Large intestine (tissue), 3 donors: ENCODE measurements at regions not wholly inside any gene's neighbourhood (a gene's known extent, or its start where the extent isn't known, plus 50 kb on each side); places are given as distances from the start of the nearest gene placed in this dataset.

Experiments used
- DNase-seq, 2 donors: peaks; one replicate each; pipeline versions ENCODE4 v3.0.0 to v3.0.0-alpha.2; 2013
- H3K27ac ChIP-seq: one replicate; pipeline ENCODE4 v1.5.1; 2013; ENCODE audit warnings: low read length
- H3K27me3 ChIP-seq: 2 replicates; pipeline ENCODE4 v1.6.1; 2013; ENCODE audit warnings: low read length; ENCODE audit not compliant: control insufficient read depth, insufficient read depth
- H3K36me3 ChIP-seq: 2 replicates; pipeline ENCODE4 v1.6.1; 2013; ENCODE audit warnings: low read length; ENCODE audit not compliant: control insufficient read depth, insufficient read depth
- H3K4me1 ChIP-seq: one replicate; pipeline ENCODE4 v1.6.1; 2013; ENCODE audit warnings: low read length; ENCODE audit not compliant: control insufficient read depth, insufficient read depth
- H3K4me3 ChIP-seq: one replicate; pipeline ENCODE4 v1.5.1; 2013; ENCODE audit warnings: low read length
- H3K9me3 ChIP-seq: one replicate; pipeline ENCODE4 v1.6.1; 2013; ENCODE audit warnings: mild to moderate bottlenecking, low read depth, low read length, moderate library complexity; ENCODE audit not compliant: control insufficient read depth
- WGBS: methylation state at CpG from one replicate; pipeline ENCODE4 v1.1.5; 2013; ENCODE audit warnings: low lambda C conversion rate; ENCODE audit not compliant: insufficient coverage; 5-methylcytosine and 5-hydroxymethylcytosine counted together

GRCh38 chr10:113444766-113445365 is 108.0 kb upstream of the HABP2 start:
- DNase-seq: no peak
- no peak overlapping the region for H3K4me3 ChIP-seq
- no peaks in the 10 kb centered on the region for H3K27me3 ChIP-seq
- no peak overlapping the region for H3K27ac ChIP-seq
- no peaks in the 10 kb centered on the region for H3K36me3 ChIP-seq
- H3K9me3 ChIP-seq: no peaks in the 10 kb centered on the region
- WGBS: no CpG with 5 or more reads among the region's 3 CpGs
- H3K4me1 ChIP-seq: peaks cover 5% of the 10 kb centered on the region

DNA sequence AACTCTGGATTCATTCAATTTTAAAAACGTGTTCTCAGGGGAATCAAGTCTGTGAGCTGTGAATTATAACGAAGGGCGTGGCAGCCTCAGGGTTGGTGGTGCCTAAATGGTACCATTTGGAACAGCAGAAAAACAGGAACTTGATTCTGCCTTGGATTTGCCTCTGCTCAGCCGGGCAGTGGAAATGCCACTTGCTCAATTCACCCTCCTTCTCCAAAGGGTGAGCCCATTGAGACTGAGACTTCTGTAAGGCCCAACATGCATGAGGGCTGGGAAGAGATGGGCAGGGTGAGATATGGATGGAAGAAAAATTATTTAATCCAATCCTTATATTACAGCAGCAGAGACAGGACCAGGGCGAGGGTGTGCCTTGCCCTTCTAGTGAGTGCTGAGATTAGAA is 107.1 kb upstream of the HABP2 start:
- Histone ChIP-seq H3K4me1 (peaks cover 9% of the 10 kb centered on the region), H3K27me3 (no peaks in the 10 kb centered on the region), H3K9me3 (no peaks in the 10 kb centered on the region), H3K27ac (no peak overlapping the region), H3K4me3 (no peak overlapping the region), H3K36me3 (no peaks in the 10 kb centered on the region)
- WGBS: 92% methylated on average over 2 of the region's 5 CpGs
- DNase-seq: no peak

- H3K27me3 ChIP-seq: no peaks in the 10 kb centered on the region
Observed at GRCh38 chr10:113446739-113447138, 106.1 kb upstream of the HABP2 start.

GRCh38 chr10:113447278-113447677 is 105.6 kb upstream of the HABP2 start:
- no peak for DNase-seq
- H3K27ac ChIP-seq: no peak overlapping the region
- H3K4me1 ChIP-seq: peaks cover 11% of the 10 kb centered on the region
- WGBS: no CpG with 5 or more reads among the region's 1 CpG
- H3K36me3 ChIP-seq: no peaks in the 10 kb centered on the region
- no peaks in the 10 kb centered on the region for H3K27me3 ChIP-seq
- no peaks in the 10 kb centered on the region for H3K9me3 ChIP-seq
- no peak overlapping the region for H3K4me3 ChIP-seq

More at GRCh38 chr10:113446739-113447138, 106.1 kb upstream of the HABP2 start:
- H3K27ac ChIP-seq: no peak overlapping the region
- H3K36me3 ChIP-seq: no peaks in the 10 kb centered on the region
- no peak for DNase-seq
- no peaks in the 10 kb centered on the region for H3K9me3 ChIP-seq
- no peak overlapping the region for H3K4me3 ChIP-seq
- 22% methylated on average over 1 of the region's 2 CpGs for WGBS
- peaks cover 11% of the 10 kb centered on the region for H3K4me1 ChIP-seq

- Histone ChIP-seq H3K36me3 (no peaks in the 10 kb centered on the region), H3K27ac (no peak overlapping the region), H3K27me3 (no peaks in the 10 kb centered on the region), H3K9me3 (no peaks in the 10 kb centered on the region), H3K4me1 (peaks cover 12% of the 10 kb centered on the region), H3K4me3 (no peak overlapping the region)
- DNase-seq: no peak
- no CpG with 5 or more reads among the region's 5 CpGs for WGBS
Observed at GRCh38 chr10:113449006-113449695, 103.7 kb upstream of the HABP2 start.

DNA sequence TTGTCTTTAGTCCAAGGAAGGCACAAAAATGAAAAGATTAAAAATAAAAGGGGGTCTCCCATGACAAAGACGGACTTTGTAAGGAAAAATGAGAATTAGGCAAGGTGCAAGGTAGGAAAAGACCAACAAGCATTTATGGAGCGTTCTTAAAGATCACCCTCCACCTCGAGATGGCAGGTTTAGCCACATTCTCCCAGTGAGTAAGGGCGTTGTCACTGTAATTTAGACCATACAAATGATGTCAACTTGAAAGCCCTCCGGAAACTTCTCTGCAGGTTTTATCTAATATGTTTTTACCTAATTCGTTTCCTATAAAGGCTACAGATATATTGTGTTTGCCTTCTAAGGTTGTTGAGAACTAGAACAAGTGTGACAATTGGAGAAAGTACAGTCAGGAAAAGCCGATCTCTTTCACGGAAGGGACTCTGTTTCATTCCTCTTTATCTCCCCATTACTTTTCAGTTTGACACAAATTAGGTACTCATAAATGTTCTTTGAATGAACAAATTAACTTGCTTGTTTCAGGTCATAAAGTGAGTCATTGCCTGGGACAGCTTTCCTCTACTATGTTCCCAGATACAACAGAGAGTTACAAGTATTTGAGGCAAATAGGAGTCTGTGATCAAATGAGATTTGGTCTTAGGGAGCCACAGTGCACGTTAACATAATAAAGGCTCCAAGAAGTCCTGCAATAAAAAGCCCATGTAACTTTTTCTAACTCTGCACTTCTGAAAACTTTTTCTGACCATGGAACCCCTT is 102.6 kb upstream of the HABP2 start:
- H3K9me3 ChIP-seq: no peaks in the 10 kb centered on the region
- WGBS: 35% methylated on average over 2 of the region's 9 CpGs
- no peaks in the 10 kb centered on the region for H3K27me3 ChIP-seq
- H3K36me3 ChIP-seq: no peaks in the 10 kb centered on the region
- H3K4me1 ChIP-seq: peaks cover 19% of the 10 kb centered on the region
- no peak overlapping the region for H3K27ac ChIP-seq
- DNase-seq: peak in 1 of 2 donors; percentile 59
- no peak overlapping the region for H3K4me3 ChIP-seq

DNA sequence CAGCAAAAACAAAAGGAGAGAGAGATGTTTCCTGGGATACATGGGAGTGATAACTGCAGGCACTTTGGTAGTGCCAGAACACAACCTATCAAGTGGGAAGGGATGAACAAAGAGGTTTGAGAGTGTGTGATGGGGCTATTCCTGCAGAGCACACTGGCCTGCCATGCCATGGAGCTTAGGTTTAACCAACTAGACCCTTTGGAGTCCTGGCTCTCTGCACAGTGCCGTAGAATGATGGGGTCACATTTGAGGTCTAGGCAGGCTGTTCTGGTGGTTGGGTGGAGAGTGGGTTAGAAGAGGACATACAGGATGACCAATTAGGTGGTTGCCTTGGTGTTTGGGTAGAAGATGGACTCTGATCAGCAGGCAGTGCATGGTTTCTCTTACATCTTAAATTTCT is 101.9 kb upstream of the HABP2 start:
- Histone ChIP-seq H3K9me3 (no peaks in the 10 kb centered on the region), H3K4me3 (no peak overlapping the region), H3K27me3 (no peaks in the 10 kb centered on the region), H3K27ac (no peak overlapping the region), H3K36me3 (no peaks in the 10 kb centered on the region), H3K4me1 (peaks cover 19% of the 10 kb centered on the region)
- DNase-seq: no peak
- no CpG with 5 or more reads among the region's 1 CpG for WGBS

- no peaks in the 10 kb centered on the region for H3K9me3 ChIP-seq
- no peak for DNase-seq
- H3K36me3 ChIP-seq: no peaks in the 10 kb centered on the region
- no peaks in the 10 kb centered on the region for H3K27me3 ChIP-seq
- H3K4me3 ChIP-seq: no peak overlapping the region
- no peak overlapping the region for H3K27ac ChIP-seq
- WGBS: no CpG with 5 or more reads among the region's 5 CpGs
- H3K4me1 ChIP-seq: peaks cover 19% of the 10 kb centered on the region
Observed at GRCh38 chr10:113452146-113452845, 100.6 kb upstream of the HABP2 start.

DNA sequence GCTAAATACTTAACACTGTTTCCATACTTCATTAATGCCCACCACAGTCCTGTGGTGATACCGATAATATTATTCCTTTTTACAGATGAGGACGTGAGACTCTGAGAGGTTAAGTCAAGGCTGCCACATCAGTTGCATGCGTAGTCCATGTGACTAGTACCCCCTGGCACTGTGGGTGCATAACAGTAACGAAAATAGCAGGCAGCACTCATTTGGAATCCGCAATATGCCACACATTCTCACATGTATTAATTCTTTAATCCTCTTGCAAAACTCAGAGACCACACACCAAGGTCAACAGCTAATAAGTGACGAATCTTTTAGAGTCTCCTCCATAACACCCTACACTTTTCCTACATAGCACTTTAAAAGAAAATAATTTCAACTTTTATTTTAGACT is 99.5 kb upstream of the HABP2 start:
- H3K27ac ChIP-seq: no peak overlapping the region
- no peak for DNase-seq
- H3K9me3 ChIP-seq: no peaks in the 10 kb centered on the region
- H3K4me3 ChIP-seq: no peak overlapping the region
- peaks cover 19% of the 10 kb centered on the region for H3K4me1 ChIP-seq
- H3K27me3 ChIP-seq: no peaks in the 10 kb centered on the region
- no peaks in the 10 kb centered on the region for H3K36me3 ChIP-seq
- 89% methylated on average over 3 of the region's 6 CpGs for WGBS

DNA sequence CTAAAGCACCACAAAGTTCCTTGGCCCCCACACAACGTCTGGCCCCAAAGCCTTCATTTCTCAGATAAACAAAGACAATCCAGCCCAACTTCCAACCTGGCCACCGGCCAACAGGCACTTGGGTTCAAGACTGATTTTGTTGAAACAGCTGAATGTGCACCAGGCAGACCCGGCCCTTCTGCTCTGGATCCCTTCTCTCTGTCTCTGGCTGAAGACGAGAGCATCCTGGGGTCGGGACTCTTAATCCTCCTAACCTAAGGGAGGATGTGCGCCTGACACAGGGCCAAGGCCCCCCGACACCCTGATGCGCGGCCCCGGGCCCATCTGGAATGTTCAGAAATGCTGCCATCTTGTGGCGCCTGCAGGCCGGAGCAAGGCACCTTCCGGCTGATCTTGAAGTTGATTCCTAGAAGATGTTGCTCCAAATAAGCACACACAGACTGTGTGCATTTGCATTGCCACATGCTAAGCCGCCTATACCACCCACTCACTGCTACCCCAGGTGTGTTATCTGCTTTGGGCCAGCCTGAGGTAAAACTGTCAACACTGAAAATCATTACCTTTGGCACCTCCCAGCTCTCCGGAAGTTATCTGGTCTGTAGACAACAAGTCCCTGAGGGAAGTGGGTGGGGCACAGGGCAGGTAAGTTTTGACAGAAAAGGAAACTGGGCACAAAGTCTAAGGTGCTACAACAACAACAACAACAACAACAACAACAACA is 98.4 kb upstream of the HABP2 start:
- Histone ChIP-seq H3K27ac (no peak overlapping the region), H3K9me3 (no peaks in the 10 kb centered on the region), H3K27me3 (peaks cover 2% of the 10 kb centered on the region), H3K36me3 (no peaks in the 10 kb centered on the region), H3K4me3 (no peak overlapping the region), H3K4me1 (peaks cover 17% of the 10 kb centered on the region)
- no CpG with 5 or more reads among the region's 15 CpGs for WGBS
- peak; percentile 24 to 73 for DNase-seq
